H1 (cell line): ENCODE measurements at regions not wholly inside any gene's neighbourhood (a gene's known extent, or its start where the extent isn't known, plus 50 kb on each side); places are given as distances from the start of the nearest gene placed in this dataset.

Experiments
- CTCF ChIA-PET: fragments of 300-600 bp; sonication (Branson Sonifier 250); formaldehyde crosslinking; loops from one replicate; lab custom pipeline; 2021; ENCODE audit not compliant: partially characterized antibody; lab: Charles Lee
- POLR2A ChIA-PET: fragments of 300-600 bp; sonication (Branson Sonifier 250); formaldehyde crosslinking; loops from one replicate; lab custom pipeline; 2021; ENCODE audit warnings: inconsistent platforms; ENCODE audit not compliant: partially characterized antibody; lab: Charles Lee
- DNase-seq, 2 experiments: peaks; one replicate each; pipeline versions ENCODE4 v3.0.0 to v3.0.0-alpha.2; 2010 to 2022; ENCODE audit warnings: low spot score in 2 of 2, low read depth in 1 of 2, mixed read lengths in 1 of 2
- FAIRE-seq: peaks from 2 replicates; lab custom pipeline; 2011; peaks lifted over from hg19 to GRCh38; lab: Jason Lieb, UNC
- H2AFZ ChIP-seq: 2 replicates; pipeline ENCODE4 v1.8.1; 2012; ENCODE audit warnings: low read length, inconsistent platforms
- H2AK5ac ChIP-seq: 2 replicates; pipeline ENCODE4 v1.6.1; 2013; ENCODE audit warnings: low read depth, low read length
- H2BK120ac ChIP-seq: replicated peaks from 2 replicates; pipeline ENCODE3; 2013; ENCODE audit warnings: low read depth, low read length, inconsistent platforms
- H2BK12ac ChIP-seq: 2 replicates; pipeline ENCODE4 v1.6.1; 2013; ENCODE audit warnings: low read depth, low read length
- H2BK15ac ChIP-seq: 2 replicates; pipeline ENCODE4 v1.6.1; 2013; ENCODE audit warnings: low read length
- H2BK20ac ChIP-seq: 2 replicates; pipeline ENCODE4 v1.6.1; 2013; ENCODE audit warnings: low read length
- H2BK5ac ChIP-seq: 2 replicates; pipeline ENCODE4 v1.6.1; 2013; ENCODE audit warnings: low read depth, low read length
- H3K14ac ChIP-seq: 2 replicates; pipeline ENCODE4 v1.6.1; 2013; ENCODE audit warnings: inconsistent platforms; ENCODE audit not compliant: insufficient read length
- H3K18ac ChIP-seq: 2 replicates; pipeline ENCODE4 v1.6.1; 2013; ENCODE audit warnings: low read length; ENCODE audit errors: extremely low read depth
- H3K23ac ChIP-seq: 2 replicates; pipeline ENCODE4 v1.6.1; 2013; ENCODE audit warnings: inconsistent platforms; ENCODE audit not compliant: insufficient read length
- H3K23me2 ChIP-seq: 2 replicates; pipeline ENCODE4 v1.6.1; 2013; ENCODE audit warnings: low read depth, low read length
- H3K27ac ChIP-seq: 2 replicates; pipeline ENCODE4 v1.6.1; 2011; ENCODE audit warnings: low read depth, low read length, inconsistent platforms
- H3K27me3 ChIP-seq, 4 experiments: replicated peaks in 1 of 4; 1 replicate in 1 of 4; 2 replicates in 3 of 4; pipeline versions ENCODE4 v1.6.1 to v1.8.1; 2011 to 2013; ENCODE audit warnings: low read length in 3 of 4, mild to moderate bottlenecking in 3 of 4, inconsistent platforms in 2 of 4, mixed read lengths in 2 of 4, moderate library complexity in 1 of 4; ENCODE audit not compliant: control insufficient read depth in 3 of 4, insufficient read depth in 3 of 4; ENCODE audit errors: extremely low read depth in 1 of 4
- H3K36me3 ChIP-seq, 4 experiments: 2 replicates each; pipeline versions ENCODE4 v1.6.1 to v1.8.1; 2011 to 2013; ENCODE audit warnings: mild to moderate bottlenecking in 4 of 4, low read length in 3 of 4, moderate library complexity in 2 of 4, control low read depth in 1 of 4, inconsistent platforms in 1 of 4; ENCODE audit not compliant: insufficient read depth in 4 of 4, control insufficient read depth in 2 of 4
- H3K4ac ChIP-seq: replicated peaks from 2 replicates; pipeline ENCODE3; 2013; ENCODE audit warnings: low read length, low read depth, mixed read lengths, inconsistent platforms; ENCODE audit not compliant: insufficient read length
- H3K4me1 ChIP-seq, 4 experiments: replicated peaks in 1 of 4; 1 replicate in 1 of 4; 2 replicates in 3 of 4; pipeline versions ENCODE4 v1.6.1 to v1.8.1; 2011 to 2013; ENCODE audit warnings: low read length in 3 of 4, inconsistent platforms in 2 of 4, mixed read lengths in 1 of 4; ENCODE audit not compliant: insufficient read depth in 4 of 4, control insufficient read depth in 3 of 4
- H3K4me2 ChIP-seq, 2 experiments: 2 replicates each; pipeline versions ENCODE4 v1.6.1 to v1.8.1; 2011 to 2013; ENCODE audit warnings: low read depth in 2 of 2, low read length in 2 of 2, control low read depth in 1 of 2, inconsistent platforms in 1 of 2, mild to moderate bottlenecking in 1 of 2; ENCODE audit not compliant: insufficient read depth in 1 of 2
- H3K4me3 ChIP-seq, 4 experiments: fragments of 200-600, 300-600 bp in 1 of 4; sonication (generic), shearing (Covaris generic), sonication (Bioruptor Twin) in 1 of 4; 2 replicates each; pipeline versions ENCODE4 v1.5.1 to v1.8.1; 2011 to 2016; ENCODE audit warnings: low read length in 4 of 4, low read depth in 3 of 4, control low read depth in 2 of 4, inconsistent platforms in 2 of 4, mild to moderate bottlenecking in 2 of 4, mixed read lengths in 1 of 4, moderate library complexity in 1 of 4; ENCODE audit not compliant: insufficient read depth in 2 of 4; ENCODE audit errors: extremely low read depth in 1 of 4
- H3K56ac ChIP-seq: replicated peaks from 2 replicates; pipeline ENCODE3; 2013; ENCODE audit warnings: low read depth, mild to moderate bottlenecking, mixed read lengths, low read length, inconsistent platforms; ENCODE audit not compliant: insufficient read length
- H3K79me1 ChIP-seq: 2 replicates; pipeline ENCODE4 v1.6.1; 2013; ENCODE audit warnings: low read depth, low read length, control low read depth
- H3K79me2 ChIP-seq, 2 experiments: 2 replicates each; pipeline versions ENCODE4 v1.6.1 to v1.8.1; 2012 to 2013; ENCODE audit warnings: low read length in 2 of 2, mild to moderate bottlenecking in 2 of 2, inconsistent platforms in 1 of 2; ENCODE audit not compliant: insufficient read depth in 2 of 2, control insufficient read depth in 1 of 2
- H3K9ac ChIP-seq, 4 experiments: replicated peaks in 1 of 4; 1 replicate in 1 of 4; 2 replicates in 3 of 4; pipeline versions ENCODE4 v1.6.1 to v1.8.1; 2011 to 2013; ENCODE audit warnings: low read depth in 3 of 4, low read length in 3 of 4, control low read depth in 2 of 4, mild to moderate bottlenecking in 2 of 4, moderate library complexity in 2 of 4, inconsistent platforms in 1 of 4; ENCODE audit errors: extremely low read depth in 1 of 4
- H3K9me3 ChIP-seq, 2 experiments: 2 replicates each; pipeline versions ENCODE4 v1.6.1 to v1.8.1; 2012 to 2013; ENCODE audit warnings: mild to moderate bottlenecking in 2 of 2, moderate library complexity in 2 of 2, control low read depth in 1 of 2, inconsistent platforms in 1 of 2, low read depth in 1 of 2, low read length in 1 of 2, mixed read lengths in 1 of 2; ENCODE audit not compliant: insufficient read depth in 2 of 2
- H4K20me1 ChIP-seq, 2 experiments: replicated peaks in 1 of 2; 2 replicates each; pipeline versions ENCODE3 to v1.8.1; 2011 to 2013; ENCODE audit warnings: inconsistent platforms in 2 of 2, low read length in 2 of 2, mild to moderate bottlenecking in 1 of 2; ENCODE audit not compliant: insufficient read depth in 2 of 2, control insufficient read depth in 1 of 2
- H4K5ac ChIP-seq: 2 replicates; pipeline ENCODE4 v1.6.1; 2013; ENCODE audit warnings: low read length, low read depth, mixed read lengths, inconsistent platforms; ENCODE audit not compliant: insufficient read length
- H4K8ac ChIP-seq: 2 replicates; pipeline ENCODE4 v1.8.0; 2013; ENCODE audit warnings: mild to moderate bottlenecking, moderate library complexity, low read length, inconsistent platforms; ENCODE audit not compliant: insufficient read depth; ENCODE audit errors: extremely low read depth
- H4K91ac ChIP-seq: replicated peaks from 2 replicates; pipeline ENCODE3; 2013; ENCODE audit warnings: low read length, mixed read lengths, inconsistent platforms; ENCODE audit not compliant: insufficient read length
- ATF2 ChIP-seq: IDR thresholded peaks from 2 replicates; pipeline ENCODE4 v1.6.1; 2012; ENCODE audit warnings: low read length, inconsistent platforms
- ATF3 ChIP-seq: IDR thresholded peaks from 2 replicates; pipeline ENCODE4 v1.6.1; 2011; ENCODE audit warnings: low read depth, mild to moderate bottlenecking, low read length; ENCODE audit not compliant: insufficient read depth
- EGR1 ChIP-seq: IDR thresholded peaks from 2 replicates; pipeline ENCODE4 v1.6.1; 2011; ENCODE audit warnings: low read depth, low read length, borderline replicate concordance
- GABPA ChIP-seq: IDR thresholded peaks from 2 replicates; pipeline ENCODE4 v1.6.1; 2011; ENCODE audit warnings: mild to moderate bottlenecking, low read length, moderate library complexity, borderline replicate concordance; ENCODE audit not compliant: insufficient read depth
- NANOG ChIP-seq: IDR thresholded peaks from 2 replicates; pipeline ENCODE4 v1.6.1; 2011; ENCODE audit warnings: low read length, low read depth, mild to moderate bottlenecking, inconsistent platforms; ENCODE audit not compliant: insufficient read depth, poor library complexity, severe bottlenecking
- NRF1 ChIP-seq: IDR thresholded peaks from 2 replicates; pipeline ENCODE4 v1.6.1; 2011; ENCODE audit warnings: mild to moderate bottlenecking, low read depth, low read length, improper control_type of control experiment
- POU5F1 ChIP-seq: IDR thresholded peaks from 2 replicates; pipeline ENCODE4 v1.6.1; 2011; ENCODE audit warnings: low read depth, mild to moderate bottlenecking, low read length, moderate library complexity
- RFX5 ChIP-seq: IDR thresholded peaks from 2 replicates; pipeline ENCODE4 v1.6.1; 2011; ENCODE audit warnings: low read depth, low read length, improper control_type of control experiment, borderline replicate concordance
- RXRA ChIP-seq: IDR thresholded peaks from 2 replicates; pipeline ENCODE4 v1.6.1; 2011; ENCODE audit warnings: low read depth, mild to moderate bottlenecking, low read length, moderate library complexity; ENCODE audit not compliant: insufficient read depth
- SP4 ChIP-seq: IDR thresholded peaks from 2 replicates; pipeline ENCODE4 v1.6.1; 2012; ENCODE audit warnings: low read length, inconsistent platforms
- WGBS, 2 experiments: shearing (Covaris generic) in 1 of 2; methylation state at CpG; one replicate each; pipeline versions ENCODE4 v1.1.6 to v1.1.7; 2013 to 2015; ENCODE audit warnings: low lambda C conversion rate in 2 of 2, mixed read lengths in 2 of 2, inconsistent platforms in 1 of 2, low coverage in 1 of 2, missing lambda C conversion rate in 1 of 2; ENCODE audit not compliant: insufficient replicate concordance in 2 of 2, insufficient coverage in 1 of 2, insufficient read length in 1 of 2; ENCODE audit errors: extremely low coverage in 1 of 2, missing lambda C conversion rate in 1 of 2; 5-methylcytosine and 5-hydroxymethylcytosine counted together
- TF ChIP-seq, protein P1 (sequence below): IDR thresholded peaks from 2 replicates; pipeline ENCODE4 v1.6.1; 2012; ENCODE audit warnings: inconsistent platforms

- ChIA-PET CTCF (interaction anchor here (1.0 kb wide), 1 partner anchor 14 kb away, joined by 3 read pairs; no protein-coding TSS in a partner anchor), POLR2A (no interaction called here)
- TF ChIP-seq EGR1 (no peak), RFX5 (no peak), ATF3 (no peak), GABPA (no peak), NANOG (no peak), NRF1 (no peak), RXRA (no peak), ATF2 (no peak), SP4 (no peak), POU5F1 (no peak)
- TF ChIP-seq, protein P1, sequence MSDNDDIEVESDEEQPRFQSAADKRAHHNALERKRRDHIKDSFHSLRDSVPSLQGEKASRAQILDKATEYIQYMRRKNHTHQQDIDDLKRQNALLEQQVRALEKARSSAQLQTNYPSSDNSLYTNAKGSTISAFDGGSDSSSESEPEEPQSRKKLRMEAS: no peak
- no peak overlapping the region for H2BK5ac ChIP-seq
- H3K4me1 ChIP-seq: no peaks in the 10 kb centered on the region
- FAIRE-seq: no peak
- no peak overlapping the region for H3K4me2 ChIP-seq
- no peaks in the 10 kb centered on the region for H3K79me1 ChIP-seq
- no peak overlapping the region for H3K4ac ChIP-seq
- no peak overlapping the region for H2BK15ac ChIP-seq
- H3K36me3 ChIP-seq: no peaks in the 10 kb centered on the region
- no peak overlapping the region for H2BK20ac ChIP-seq
- no peak for DNase-seq
- no peaks in the 10 kb centered on the region for H3K27me3 ChIP-seq
- no peak overlapping the region for H2BK12ac ChIP-seq
- H2AK5ac ChIP-seq: no peak overlapping the region
- H4K5ac ChIP-seq: no peak overlapping the region
- H4K8ac ChIP-seq: no peak overlapping the region
- H2BK120ac ChIP-seq: no peak overlapping the region
- no peak overlapping the region for H3K14ac ChIP-seq
- H3K27ac ChIP-seq: no peak overlapping the region
- no peaks in the 10 kb centered on the region for H3K9me3 ChIP-seq
- H3K9ac ChIP-seq: no peak overlapping the region
- no peak overlapping the region for H2AFZ ChIP-seq
- H3K56ac ChIP-seq: no peak overlapping the region
- H3K23ac ChIP-seq: no peak overlapping the region
- H3K79me2 ChIP-seq: no peaks in the 10 kb centered on the region
- H3K23me2 ChIP-seq: no peaks in the 10 kb centered on the region
- H4K91ac ChIP-seq: no peak overlapping the region
- no peaks in the 10 kb centered on the region for H4K20me1 ChIP-seq
- H3K18ac ChIP-seq: no peak overlapping the region
- 83% methylated on average over 3 of the region's 3 CpGs; no CpG with 5 or more reads in 1 of the 2 experiments for WGBS, 2 experiments
- H3K4me3 ChIP-seq: no peak overlapping the region
Observed at GRCh38 chr21:27831816-27832569, 865.1 kb upstream of the ADAMTS5 start.
